ENCODE measurements at regions not wholly inside any gene's neighbourhood (a gene's known extent, or its start where the extent isn't known, plus 50 kb on each side); places are given as distances from the start of the nearest gene placed in this dataset.

DNA sequence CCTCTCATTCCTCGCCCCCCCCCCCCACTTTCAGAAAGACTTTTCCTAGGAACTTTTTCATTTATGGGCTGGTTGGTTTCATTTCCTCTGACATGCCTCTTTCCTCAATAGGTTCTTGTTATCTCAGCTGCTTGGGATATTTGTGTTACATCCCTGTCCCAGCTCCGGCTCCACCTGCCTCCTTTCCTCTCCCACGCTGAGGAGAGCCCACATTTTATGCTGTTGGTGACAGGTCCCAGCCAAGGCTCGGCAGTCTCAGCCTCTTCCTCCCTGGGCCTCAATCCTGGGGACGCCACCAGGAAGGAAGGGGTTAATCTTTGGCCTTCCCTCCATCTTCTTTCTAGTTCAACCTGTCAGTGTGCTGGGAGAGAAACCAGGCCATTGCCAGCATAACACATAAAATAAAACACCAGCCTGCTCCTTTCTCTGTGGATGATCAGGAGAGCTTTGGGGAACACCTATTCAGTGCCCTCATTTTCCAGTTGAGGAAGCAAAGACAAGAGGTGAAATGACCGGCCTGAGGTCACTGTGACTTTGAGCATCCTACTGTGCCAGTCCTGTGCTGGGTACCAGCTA is 216.9 kb upstream of the TNP1 start:
- H3K9ac ChIP-seq (ENCODE audit: insufficient read depth, low read length, poor library complexity, severe bottlenecking) = no peak overlapping the region
- TF ChIP-seq, protein P1, sequence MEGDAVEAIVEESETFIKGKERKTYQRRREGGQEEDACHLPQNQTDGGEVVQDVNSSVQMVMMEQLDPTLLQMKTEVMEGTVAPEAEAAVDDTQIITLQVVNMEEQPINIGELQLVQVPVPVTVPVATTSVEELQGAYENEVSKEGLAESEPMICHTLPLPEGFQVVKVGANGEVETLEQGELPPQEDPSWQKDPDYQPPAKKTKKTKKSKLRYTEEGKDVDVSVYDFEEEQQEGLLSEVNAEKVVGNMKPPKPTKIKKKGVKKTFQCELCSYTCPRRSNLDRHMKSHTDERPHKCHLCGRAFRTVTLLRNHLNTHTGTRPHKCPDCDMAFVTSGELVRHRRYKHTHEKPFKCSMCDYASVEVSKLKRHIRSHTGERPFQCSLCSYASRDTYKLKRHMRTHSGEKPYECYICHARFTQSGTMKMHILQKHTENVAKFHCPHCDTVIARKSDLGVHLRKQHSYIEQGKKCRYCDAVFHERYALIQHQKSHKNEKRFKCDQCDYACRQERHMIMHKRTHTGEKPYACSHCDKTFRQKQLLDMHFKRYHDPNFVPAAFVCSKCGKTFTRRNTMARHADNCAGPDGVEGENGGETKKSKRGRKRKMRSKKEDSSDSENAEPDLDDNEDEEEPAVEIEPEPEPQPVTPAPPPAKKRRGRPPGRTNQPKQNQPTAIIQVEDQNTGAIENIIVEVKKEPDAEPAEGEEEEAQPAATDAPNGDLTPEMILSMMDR (IDR thresholded peaks at IDR 0.05) = no peak
- no peak overlapping the region for H2AFZ ChIP-seq (ENCODE audit: insufficient read depth, low read depth, low read length, poor library complexity, severe bottlenecking)
- no peak overlapping the region for H3K4me3 ChIP-seq (replicated peaks in 1 of 3; ENCODE audit: low read depth in 2 of 3, low read length in 3 of 3)
- Mint-ChIP-seq H3K27me3 (ENCODE audit: low read depth in 3 of 3) (peaks cover 4 to 9% (median 7%) of the 10 kb centered on the region in 3 donors), H3K4me3 (no peak overlapping the region), H3K36me3 (no peaks in the 10 kb centered on the region), H3K27ac (no peak overlapping the region), H3K4me1 (peaks cover 11% of the 10 kb centered on the region), H3K9me3 (no peaks in the 10 kb centered on the region)
- H3K4me1 ChIP-seq (ENCODE audit: control insufficient read depth in 1 of 2, insufficient read depth in 2 of 2, low read length in 2 of 2) = peaks cover 3 to 4% of the 10 kb centered on the region in 2 donors
- H3K27me3 ChIP-seq (ENCODE audit: control insufficient read depth in 2 of 2, insufficient read depth in 2 of 2, low read length in 2 of 2) = no peaks in the 10 kb centered on the region
- no peaks in the 10 kb centered on the region for H4K20me1 ChIP-seq (ENCODE audit: insufficient read depth, low read length)
- H3K27ac ChIP-seq (ENCODE audit: low read depth in 1 of 2, low read length in 2 of 2) = no peak overlapping the region
- intact Hi-C loops (cut with micrococcal nuclease) = no loop called here
- H3K36me3 ChIP-seq (replicated peaks in 1 of 2; ENCODE audit: control insufficient read depth in 1 of 2, insufficient read depth in 2 of 2, low read length in 2 of 2) = no peaks in the 10 kb centered on the region
- H3K9me3 ChIP-seq (replicated peaks in 1 of 2; ENCODE audit: control insufficient read depth in 1 of 2, insufficient read depth in 1 of 2, low read length in 2 of 2) = no peaks in the 10 kb centered on the region
- no peak for DNase-seq
- H3K79me2 ChIP-seq (ENCODE audit: insufficient read depth, low read length) = no peaks in the 10 kb centered on the region
- WGBS (ENCODE audit: insufficient coverage) = 100% methylated on average over 2 of the region's 6 CpGs
- H3K4me2 ChIP-seq (replicated peaks; ENCODE audit: extremely low read depth, low read length, poor library complexity, severe bottlenecking) = no peak overlapping the region

DNA sequence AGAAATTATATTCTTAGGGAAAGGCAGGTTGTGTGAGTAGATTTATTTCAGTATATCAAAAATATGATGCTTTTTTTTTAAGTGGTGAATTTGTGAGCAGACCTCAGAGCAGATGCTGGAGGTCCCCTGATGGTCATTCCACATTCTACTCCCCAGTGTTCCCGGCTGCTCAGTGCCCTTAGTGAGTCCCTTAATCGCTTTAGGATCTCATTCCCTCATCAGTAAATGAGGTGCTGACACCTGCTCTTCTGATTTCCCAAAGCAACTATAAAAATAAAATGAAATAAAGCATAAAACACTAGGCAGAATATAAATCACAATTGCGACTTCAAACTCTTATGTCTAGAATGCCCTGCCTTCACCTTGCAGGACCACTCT is 216.2 kb upstream of the TNP1 start:
- H3K36me3 ChIP-seq (replicated peaks in 1 of 2; ENCODE audit: control insufficient read depth in 1 of 2, insufficient read depth in 2 of 2, low read length in 2 of 2) = no peaks in the 10 kb centered on the region
- TF ChIP-seq, protein P1 (IDR thresholded peaks at IDR 0.05) = no peak
- H3K4me3 ChIP-seq (replicated peaks in 1 of 3; ENCODE audit: low read depth in 2 of 3, low read length in 3 of 3) = no peak overlapping the region
- H3K4me1 ChIP-seq (ENCODE audit: control insufficient read depth in 1 of 2, insufficient read depth in 2 of 2, low read length in 2 of 2) = peaks cover 10% of the 10 kb centered on the region in 2 donors
- H4K20me1 ChIP-seq (ENCODE audit: insufficient read depth, low read length) = no peaks in the 10 kb centered on the region
- H3K79me2 ChIP-seq (ENCODE audit: insufficient read depth, low read length) = no peaks in the 10 kb centered on the region
- H3K27ac ChIP-seq (ENCODE audit: low read depth in 1 of 2, low read length in 2 of 2) = no peak overlapping the region
- Mint-ChIP-seq H3K27me3 (ENCODE audit: low read depth in 3 of 3) (peaks cover 2 to 7% (median 5%) of the 10 kb centered on the region in 3 donors), H3K4me1 (peaks cover 18% of the 10 kb centered on the region), H3K27ac (no peak overlapping the region), H3K9me3 (no peaks in the 10 kb centered on the region), H3K4me3 (no peak overlapping the region), H3K36me3 (no peaks in the 10 kb centered on the region)
- H3K4me2 ChIP-seq (replicated peaks; ENCODE audit: extremely low read depth, low read length, poor library complexity, severe bottlenecking) = no peak overlapping the region
- intact Hi-C loops (cut with micrococcal nuclease) = no loop called here
- H2AFZ ChIP-seq (ENCODE audit: insufficient read depth, low read depth, low read length, poor library complexity, severe bottlenecking) = no peak overlapping the region
- WGBS (ENCODE audit: insufficient coverage) = 100% methylated on average over 1 of the region's 3 CpGs
- H3K9ac ChIP-seq (ENCODE audit: insufficient read depth, low read length, poor library complexity, severe bottlenecking) = no peak overlapping the region
- no peaks in the 10 kb centered on the region for H3K27me3 ChIP-seq (ENCODE audit: control insufficient read depth in 2 of 2, insufficient read depth in 2 of 2, low read length in 2 of 2)
- no peaks in the 10 kb centered on the region for H3K9me3 ChIP-seq (replicated peaks in 1 of 2; ENCODE audit: control insufficient read depth in 1 of 2, insufficient read depth in 1 of 2, low read length in 2 of 2)
- DNase-seq = no peak

Measured in CD14-positive monocyte (primary cell).